ENCODE measurements at regions not wholly inside any gene's neighbourhood (a gene's known extent, or its start where the extent isn't known, plus 50 kb on each side); places are given as distances from the start of the nearest gene placed in this dataset.
"Not testable (repeated sequence)": the region's sequence is repeated elsewhere in the genome, so short reads cannot be mapped to it uniquely, and the experiment has no call there.

GRCh38 chr4:9704551-9705332 is 76.7 kb upstream of the DRD5 start:
- no peak for DNase-seq

GRCh38 chr4:9707281-9707680 is 74.2 kb upstream of the DRD5 start:
- DNase-seq, result not testable (repeated sequence)

DNA sequence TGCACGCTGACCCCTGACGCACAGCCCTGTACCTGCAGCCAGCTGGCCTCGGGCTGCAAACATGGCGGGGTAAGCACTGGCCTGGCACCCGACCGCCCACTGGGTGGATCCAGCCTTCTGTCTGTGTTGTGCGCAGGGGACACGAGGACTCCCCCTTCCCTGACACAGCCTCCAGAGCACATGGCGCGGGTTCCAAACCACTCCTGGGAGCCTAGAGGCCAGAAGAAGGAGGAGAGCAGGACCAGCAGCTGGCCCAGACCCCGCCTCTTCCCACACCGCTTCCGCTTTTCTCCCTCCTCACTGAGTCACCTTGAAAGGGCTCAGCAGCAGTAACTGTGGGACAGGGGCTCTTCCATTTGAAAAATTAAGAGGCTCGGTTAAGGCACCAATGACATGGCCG is 73.5 kb upstream of the DRD5 start:
- DNase-seq, result not testable (repeated sequence)

GRCh38 chr4:9709724-9710123 is 71.7 kb upstream of the DRD5 start:
- DNase-seq, result no peak

- not testable (repeated sequence) for DNase-seq
Observed at GRCh38 chr4:9715271-9715670, 66.2 kb upstream of the DRD5 start.

GRCh38 chr4:9716093-9716492 is 65.3 kb upstream of the DRD5 start:
- DNase-seq, result no peak

GRCh38 chr4:9718246-9718939 is 63.0 kb upstream of the DRD5 start:
- DNase-seq, result not testable (repeated sequence)

- DNase-seq, result not testable (repeated sequence)
Observed at GRCh38 chr4:9722131-9722530, 59.3 kb upstream of the DRD5 start.

All from activated CD4-positive, alpha-beta T cell treated with anti-CD3 and anti-CD28 coated beads for 48 hours (primary cell).